Endometrial microvascular endothelial cells (primary cell): ENCODE measurements at regions not wholly inside any gene's neighbourhood (a gene's known extent, or its start where the extent isn't known, plus 50 kb on each side); places are given as distances from the start of the nearest gene placed in this dataset.
"Not testable (repeated sequence)": the region's sequence is repeated elsewhere in the genome, so short reads cannot be mapped to it uniquely, and the experiment has no call there.

Experiments
- in situ Hi-C: cut with HindIII; loops from 2 replicates; pipeline ENCODE4 v1.10.0; 2017; ENCODE audit warnings: low sequenced_read_pairs, low pct_unique_long_range_greater_than_20kb; ENCODE audit errors: inconsistent ontology term

DNA sequence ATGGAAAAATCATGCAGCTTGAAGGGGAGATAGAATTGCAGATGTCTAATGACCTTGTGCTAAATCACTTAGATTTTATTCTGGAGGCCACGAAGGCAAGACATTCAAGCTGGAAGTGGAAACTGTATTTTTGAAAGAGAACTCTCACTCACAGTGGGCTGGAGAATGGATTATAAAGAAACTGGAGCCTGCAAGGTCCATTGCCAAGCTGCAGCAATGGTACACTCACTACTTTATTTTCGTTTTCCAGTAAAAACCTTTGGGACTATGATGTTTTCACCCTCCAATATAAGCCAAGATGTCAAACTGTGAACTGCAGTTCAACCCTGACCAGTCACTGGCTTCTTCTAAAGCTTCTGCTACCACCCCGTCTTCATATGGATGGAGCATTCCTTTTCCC, 62.0 kb downstream of the SKIDA1 start:
- in situ Hi-C loops, result no loop called here

DNA sequence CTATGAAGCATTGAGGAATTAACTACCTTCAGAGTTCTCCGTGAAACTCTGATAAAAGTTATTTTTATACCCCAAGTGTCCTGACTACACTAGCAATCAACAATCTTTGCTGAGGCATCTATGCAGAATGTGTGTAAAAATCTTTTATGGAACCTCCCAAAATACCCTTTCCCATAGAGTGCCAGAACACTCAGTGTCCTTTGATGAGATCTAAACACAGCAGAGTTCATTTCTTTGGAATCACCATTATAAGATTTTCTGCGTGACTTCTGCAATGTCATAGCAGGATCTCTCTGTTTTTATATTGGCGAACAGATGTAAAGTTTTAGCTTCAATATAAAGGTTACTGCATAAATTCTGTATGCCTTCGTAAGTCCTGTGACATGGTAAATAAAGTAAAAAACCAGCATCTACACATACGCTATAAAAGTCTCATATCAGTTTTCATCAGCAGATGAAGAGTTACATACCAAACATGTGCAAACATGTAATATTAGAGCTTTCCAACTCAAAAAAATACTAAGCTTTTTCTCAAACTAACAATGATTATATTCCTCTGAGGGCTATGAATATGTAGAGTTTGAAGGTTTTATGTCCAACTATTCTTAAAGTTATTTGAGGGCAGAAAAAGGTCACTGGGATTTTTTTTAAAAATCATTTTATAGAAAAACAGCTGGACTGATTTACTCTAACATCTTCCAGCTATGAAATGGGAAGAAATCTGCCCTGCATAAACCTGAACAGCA, 67.2 kb downstream of the SKIDA1 start:
- in situ Hi-C loops, result no loop called here

DNA sequence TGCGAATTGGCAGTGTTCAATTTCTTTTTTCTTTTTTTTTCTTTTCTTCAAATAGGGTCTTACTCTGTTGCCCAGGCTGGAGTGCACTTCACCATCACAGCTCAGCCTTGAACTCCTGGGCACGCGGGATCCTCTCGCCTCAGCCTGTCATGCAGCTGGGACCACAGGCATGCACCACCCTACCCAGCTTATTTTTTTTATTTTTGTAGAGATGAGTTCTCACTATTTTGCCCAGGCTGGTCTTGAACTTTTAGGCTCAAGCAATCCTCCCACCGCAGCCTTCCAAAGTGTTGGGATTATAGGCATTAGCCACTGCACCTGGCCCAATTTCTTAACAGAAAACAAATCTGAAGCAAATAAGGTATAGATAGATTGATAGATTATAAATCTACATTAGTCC, 69.3 kb downstream of the SKIDA1 start:
- in situ Hi-C loops, result no loop called here

DNA sequence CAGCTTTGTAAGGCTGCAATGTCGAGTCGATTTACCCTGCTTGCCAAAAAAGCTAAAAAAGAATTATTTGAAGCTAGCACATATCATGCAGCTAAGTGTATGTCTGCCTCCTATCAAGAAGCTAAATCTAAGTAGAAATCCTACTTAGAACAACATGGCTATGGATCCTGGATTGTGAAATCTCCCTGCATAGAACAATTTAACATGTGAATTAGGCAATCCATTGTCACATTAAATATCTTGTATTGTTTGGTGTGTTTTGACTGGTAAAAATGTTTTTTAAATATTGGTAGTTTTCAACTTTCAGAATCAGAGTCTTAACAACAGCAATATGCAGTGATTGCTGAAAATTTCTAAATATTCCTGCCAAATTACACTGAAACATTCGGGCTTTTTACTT, 73.3 kb downstream of the SKIDA1 start:
- in situ Hi-C loops, result no loop called here

- in situ Hi-C loops, result no loop called here
Measured at GRCh38 chr10:21449288-21449966, 76.1 kb downstream of the SKIDA1 start.

GRCh38 chr10:21445163-21445562, 80.3 kb downstream of the SKIDA1 start:
- in situ Hi-C loops, result no loop called here

GRCh38 chr10:21441625-21442024, 83.9 kb downstream of the SKIDA1 start:
- in situ Hi-C loops, result no loop called here

- in situ Hi-C loops, result not testable (repeated sequence)
Measured at GRCh38 chr10:21438914-21439313, 86.6 kb downstream of the SKIDA1 start.

DNA sequence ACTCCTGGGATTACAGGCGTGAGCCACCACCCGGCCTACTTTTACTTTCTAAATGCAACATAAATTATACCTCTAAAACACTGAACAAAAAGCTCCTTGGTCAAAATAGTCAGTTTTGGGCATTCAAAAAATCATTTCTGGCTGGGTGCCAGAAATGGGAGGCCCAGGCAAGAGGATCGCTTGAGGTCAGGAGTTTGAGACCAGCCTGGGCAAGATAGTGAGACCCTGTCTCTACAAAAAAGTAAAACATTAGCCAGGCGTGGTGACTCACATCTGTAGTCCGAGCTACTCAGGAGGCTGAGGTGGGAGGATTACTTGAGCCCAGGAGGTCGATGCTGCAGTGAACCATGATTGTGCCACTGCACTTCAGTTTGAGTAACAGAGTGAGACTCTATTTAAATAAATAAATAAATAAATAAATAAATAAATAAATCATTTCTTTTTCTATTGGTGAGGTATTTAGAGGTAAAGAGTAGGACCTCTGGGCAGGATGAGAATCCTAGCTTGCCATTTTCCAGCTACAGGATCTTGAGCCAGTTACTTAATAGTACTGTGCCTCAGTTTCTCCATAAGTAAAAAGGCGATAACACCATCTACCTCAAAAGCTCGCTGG, 87.6 kb downstream of the SKIDA1 start:
- in situ Hi-C loops, result no loop called here

DNA sequence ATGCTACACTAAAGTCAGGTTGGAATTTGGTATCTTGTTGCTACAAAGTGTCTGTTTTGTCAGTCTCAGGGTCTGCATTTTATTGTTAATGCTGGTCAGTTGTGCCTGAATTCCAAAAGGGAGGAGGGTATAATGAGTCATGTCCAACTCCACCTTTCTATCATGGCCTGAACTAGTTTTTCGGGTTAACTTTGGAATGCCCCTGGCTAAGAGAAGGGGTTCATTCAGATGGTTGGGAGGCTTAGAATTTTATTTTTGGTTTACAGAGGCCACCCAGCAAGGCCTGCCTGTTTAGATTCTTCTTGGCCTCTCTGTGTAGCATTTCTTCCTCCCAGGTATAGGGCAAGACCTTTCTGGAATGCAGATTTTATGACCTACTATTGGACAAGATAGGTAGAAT, 93.2 kb downstream of the SKIDA1 start:
- in situ Hi-C loops, result no loop called here

GRCh38 chr10:21431799-21432198, 93.7 kb downstream of the SKIDA1 start:
- in situ Hi-C loops, result no loop called here

DNA sequence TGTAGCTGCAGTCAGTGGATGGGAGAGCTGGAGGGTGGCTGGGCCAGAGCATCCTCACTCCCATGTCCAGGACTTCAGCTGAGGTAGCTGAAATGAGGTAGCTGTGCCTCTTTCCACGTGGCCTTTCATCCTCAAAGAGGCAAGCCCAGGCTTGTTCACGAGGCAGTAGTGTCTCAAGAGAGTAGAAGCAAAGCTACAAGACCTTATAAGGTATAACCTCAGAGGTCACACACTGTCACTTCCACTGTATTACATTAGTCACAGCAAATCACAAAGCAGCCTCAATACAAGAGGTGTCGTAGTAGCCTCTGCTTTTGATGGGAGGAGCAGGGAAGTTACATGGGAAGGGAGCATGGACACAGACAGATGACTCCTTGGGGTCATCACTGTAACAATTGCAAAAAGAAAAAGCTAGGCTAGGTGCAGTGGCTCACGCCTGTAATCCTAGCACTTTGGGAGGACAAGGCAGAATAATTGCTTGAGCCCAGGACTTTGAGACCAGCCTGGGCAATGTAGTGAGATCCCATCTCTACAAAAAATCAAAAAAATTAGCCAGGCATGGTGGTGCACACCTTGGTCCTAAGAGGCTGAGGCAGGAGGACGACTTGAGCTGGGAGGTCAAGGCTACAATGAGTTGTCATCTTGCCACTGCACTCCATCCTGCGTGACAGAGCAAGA, 97.5 kb downstream of the SKIDA1 start:
- in situ Hi-C loops, result no loop called here

DNA sequence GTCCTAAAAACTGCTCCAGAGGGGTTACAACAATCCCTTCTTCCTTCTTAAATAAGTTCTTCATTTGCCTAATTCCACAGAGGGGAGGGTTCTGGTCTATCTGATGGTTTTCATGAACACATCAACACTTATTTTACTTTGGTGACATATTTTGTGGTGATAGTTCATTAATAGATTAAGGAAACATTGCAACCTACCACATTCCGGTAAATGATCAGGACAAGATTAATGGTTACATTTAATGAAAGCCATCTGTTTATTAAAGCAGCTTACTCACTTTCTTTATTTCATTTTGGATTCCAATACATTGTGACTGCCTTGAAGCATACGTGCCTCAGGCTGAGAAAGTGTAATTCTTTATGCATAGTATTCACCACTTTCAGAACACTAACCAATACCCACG, 101.0 kb downstream of the SKIDA1 start:
- in situ Hi-C loops, result no loop called here

DNA sequence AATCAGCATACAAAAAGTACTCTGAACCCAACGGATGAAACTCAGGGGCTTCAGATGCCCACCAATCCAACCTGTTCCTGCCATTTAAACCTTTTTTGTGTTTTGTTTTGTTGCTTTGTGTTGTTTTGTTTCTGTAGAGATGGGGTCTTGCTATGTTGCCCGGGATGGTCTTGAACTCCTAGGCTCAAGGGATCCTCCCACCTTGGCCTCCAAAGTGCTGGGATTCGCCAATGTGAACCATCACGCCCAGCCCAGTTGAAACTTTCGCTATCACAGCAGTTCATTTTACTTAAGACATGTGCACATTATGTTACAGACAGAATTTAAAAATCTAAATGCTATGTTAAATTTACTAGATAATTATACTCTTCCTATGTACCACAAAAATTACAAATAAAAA, 101.6 kb downstream of the SKIDA1 start:
- in situ Hi-C loops, result no loop called here

DNA sequence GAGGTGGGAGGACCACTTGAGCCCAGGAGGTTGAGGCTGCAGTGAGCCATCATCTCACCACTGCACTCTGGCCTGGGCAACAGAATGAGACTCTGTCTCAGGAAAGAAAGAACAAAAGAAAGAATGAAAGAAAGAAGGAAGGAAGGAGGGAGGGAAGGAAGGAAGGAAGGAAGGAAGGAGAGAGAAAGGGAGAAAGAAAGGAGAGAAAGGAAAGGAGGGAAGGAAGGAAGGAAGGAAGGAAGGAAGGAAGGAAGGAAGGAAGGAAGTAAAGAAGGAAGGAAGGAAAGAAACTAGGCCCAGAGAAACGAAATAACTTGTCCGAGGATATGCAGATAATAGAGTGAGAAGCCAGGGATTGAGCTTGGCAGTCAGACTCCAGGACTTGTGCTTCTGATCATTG, 102.1 kb downstream of the SKIDA1 start:
- in situ Hi-C loops, result no loop called here

DNA sequence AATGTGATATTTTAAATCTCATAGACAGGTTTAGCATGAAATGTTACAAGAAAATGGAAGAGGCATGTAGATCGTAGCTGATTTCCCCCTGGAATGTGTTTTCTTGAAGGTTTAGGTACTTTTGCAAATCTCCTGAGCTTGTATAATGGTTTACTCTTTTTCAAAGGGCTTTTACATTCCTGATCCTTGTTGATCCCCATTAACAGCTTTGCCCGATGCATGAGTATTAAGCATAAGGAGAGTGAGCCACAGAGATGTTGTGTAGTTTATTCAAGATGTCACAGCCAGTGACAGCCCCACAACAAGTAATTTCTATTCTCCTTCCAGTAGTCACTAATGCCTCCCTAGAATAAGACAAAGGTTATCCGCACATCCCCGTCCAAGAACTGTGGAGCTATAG, 103.7 kb downstream of the SKIDA1 start:
- in situ Hi-C loops, result no loop called here

GRCh38 chr10:21421016-21421415, 104.5 kb downstream of the SKIDA1 start:
- in situ Hi-C loops, result no loop called here

GRCh38 chr10:21418981-21419576, 106.4 kb downstream of the SKIDA1 start:
- in situ Hi-C loops, result not testable (repeated sequence)

DNA sequence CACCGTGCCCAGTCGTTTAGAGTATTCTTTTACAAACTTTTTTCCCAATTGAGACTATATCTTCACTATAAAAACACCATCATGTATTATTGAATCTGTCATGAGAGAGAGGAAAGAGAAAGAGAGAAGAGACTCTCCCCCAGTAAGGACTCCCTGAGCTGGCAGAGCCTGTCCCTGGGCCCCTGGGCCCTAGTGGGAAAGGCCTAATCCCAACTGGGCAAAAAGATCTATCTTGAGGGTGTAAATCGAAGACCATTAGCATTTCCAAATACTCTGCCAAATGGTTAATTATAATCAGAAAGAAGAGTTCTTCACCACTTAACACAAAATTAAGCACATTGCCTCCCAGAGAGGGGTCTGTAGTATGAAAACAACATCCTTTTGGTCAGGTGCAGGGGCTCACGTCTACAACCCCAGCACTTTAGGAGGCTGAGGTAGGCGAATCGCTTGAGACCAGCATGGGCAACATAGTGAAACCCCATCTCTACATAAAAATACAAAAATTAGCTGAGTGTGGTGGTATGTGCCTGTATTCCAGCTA, 108.2 kb downstream of the SKIDA1 start:
- in situ Hi-C loops, result no loop called here
